Prostate gland (tissue), 2 donors: ENCODE measurements at regions not wholly inside any gene's neighbourhood (a gene's known extent, or its start where the extent isn't known, plus 50 kb on each side); places are given as distances from the start of the nearest gene placed in this dataset.

ENCODE experiments used
- POLR2A ChIP-seq: fragments of 450-650 bp; IDR thresholded peaks from one replicate; pipeline ENCODE4 v1.6.1; 2016; ENCODE audit warnings: antibody characterized with exemption, mild to moderate bottlenecking
- POLR2AphosphoS5 ChIP-seq: sonication (generic); formaldehyde crosslinking; IDR thresholded peaks from one replicate; pipeline ENCODE4 v1.6.1; 2017; ENCODE audit warnings: antibody characterized with exemption
- TF ChIP-seq, protein P1 (sequence below), 4 experiments: fragments of 200-600 bp in 2 of 4; fragments of 450-650 bp in 2 of 4; sonication (generic) in 2 of 4; IDR thresholded peaks; 1 replicate in 3 of 4; 2 replicates in 1 of 4; pipeline ENCODE4 v1.5.1; 2016 to 2019; ENCODE audit warnings: antibody characterized with exemption in 4 of 4, mild to moderate bottlenecking in 2 of 4, moderate library complexity in 2 of 4

GRCh38 chr20:53783768-53784167 is 190.1 kb upstream of the ZNF217 start:
- TF ChIP-seq, protein P1, sequence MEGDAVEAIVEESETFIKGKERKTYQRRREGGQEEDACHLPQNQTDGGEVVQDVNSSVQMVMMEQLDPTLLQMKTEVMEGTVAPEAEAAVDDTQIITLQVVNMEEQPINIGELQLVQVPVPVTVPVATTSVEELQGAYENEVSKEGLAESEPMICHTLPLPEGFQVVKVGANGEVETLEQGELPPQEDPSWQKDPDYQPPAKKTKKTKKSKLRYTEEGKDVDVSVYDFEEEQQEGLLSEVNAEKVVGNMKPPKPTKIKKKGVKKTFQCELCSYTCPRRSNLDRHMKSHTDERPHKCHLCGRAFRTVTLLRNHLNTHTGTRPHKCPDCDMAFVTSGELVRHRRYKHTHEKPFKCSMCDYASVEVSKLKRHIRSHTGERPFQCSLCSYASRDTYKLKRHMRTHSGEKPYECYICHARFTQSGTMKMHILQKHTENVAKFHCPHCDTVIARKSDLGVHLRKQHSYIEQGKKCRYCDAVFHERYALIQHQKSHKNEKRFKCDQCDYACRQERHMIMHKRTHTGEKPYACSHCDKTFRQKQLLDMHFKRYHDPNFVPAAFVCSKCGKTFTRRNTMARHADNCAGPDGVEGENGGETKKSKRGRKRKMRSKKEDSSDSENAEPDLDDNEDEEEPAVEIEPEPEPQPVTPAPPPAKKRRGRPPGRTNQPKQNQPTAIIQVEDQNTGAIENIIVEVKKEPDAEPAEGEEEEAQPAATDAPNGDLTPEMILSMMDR (IDR thresholded peaks at IDR 0.05), result no peak
- no peak for TF ChIP-seq POLR2AphosphoS5
- no peak for TF ChIP-seq POLR2A
